Body of pancreas (tissue), 4 donors: ENCODE measurements at regions not wholly inside any gene's neighbourhood (a gene's known extent, or its start where the extent isn't known, plus 50 kb on each side); places are given as distances from the start of the nearest gene placed in this dataset.

Experiments used
- CTCF ChIP-seq, 7 experiments: fragments of 450-650 bp in 4 of 7; fragments of 200-600 bp in 3 of 7; sonication (generic) in 3 of 7; IDR thresholded peaks; one replicate each; pipeline ENCODE4 v1.5.1; 2016 to 2019; ENCODE audit warnings: antibody characterized with exemption in 7 of 7
- POLR2A ChIP-seq, 3 donors: fragments of 450-650 bp; IDR thresholded peaks; one replicate each; pipeline ENCODE4 v1.6.1; 2016; ENCODE audit warnings: antibody characterized with exemption in 3 of 3, mild to moderate bottlenecking in 2 of 3

- no peak for TF ChIP-seq CTCF (IDR thresholded peaks at IDR 0.05)
- TF ChIP-seq POLR2A (IDR thresholded peaks at IDR 0.05) = no peak
These were observed 81.2 kb upstream of the C1orf174 start for GRCh38 chr1:3981261-3981660.
